KMS-11 (cell line): ENCODE measurements at regions not wholly inside any gene's neighbourhood (a gene's known extent, or its start where the extent isn't known, plus 50 kb on each side); places are given as distances from the start of the nearest gene placed in this dataset.
A peak's percentile ranks its signal among the peaks of the same experiment; 100 is the strongest.

Experiments used
- H2AFZ ChIP-seq: fragments of 200-600 bp; sonication (generic); 2 replicates; pipeline ENCODE4 v1.6.1; 2016; ENCODE audit warnings: antibody characterized with exemption, mixed run types, low read depth
- H3K27ac ChIP-seq: fragments of 200-600 bp; sonication (generic); 2 replicates; pipeline ENCODE4 v1.6.1; 2016; ENCODE audit warnings: mild to moderate bottlenecking, mixed run types
- H3K27me3 ChIP-seq: fragments of 200-600 bp; sonication (generic); 2 replicates; pipeline ENCODE4 v1.6.1; 2017; ENCODE audit warnings: mild to moderate bottlenecking, low read depth, mixed run types, moderate library complexity; ENCODE audit not compliant: insufficient read depth
- H3K36me3 ChIP-seq: fragments of 200-600 bp; sonication (generic); 2 replicates; pipeline ENCODE4 v1.6.1; 2017; ENCODE audit warnings: mild to moderate bottlenecking, mixed run types; ENCODE audit not compliant: insufficient read depth
- H3K4me1 ChIP-seq: fragments of 200-600 bp; sonication (generic); 2 replicates; pipeline ENCODE4 v1.6.1; 2016; ENCODE audit warnings: mild to moderate bottlenecking, low read depth, mixed run types; ENCODE audit not compliant: poor library complexity, severe bottlenecking
- H3K4me2 ChIP-seq: fragments of 200-600 bp; sonication (generic); 2 replicates; pipeline ENCODE4 v1.7.0; 2016; ENCODE audit warnings: mild to moderate bottlenecking, mixed run types
- H3K4me3 ChIP-seq: fragments of 200-600 bp; sonication (generic); IDR thresholded peaks from 2 replicates; pipeline ENCODE4 v1.6.1; 2017; ENCODE audit warnings: low read depth, low read length, mixed read lengths; ENCODE audit not compliant: insufficient read depth
- H3K79me2 ChIP-seq: fragments of 200-600 bp; sonication (generic); 2 replicates; pipeline ENCODE4 v1.6.1; 2016; ENCODE audit warnings: low read depth, mixed run types; ENCODE audit not compliant: insufficient read depth
- H3K9ac ChIP-seq: fragments of 200-600 bp; sonication (generic); 2 replicates; pipeline ENCODE4 v1.6.1; 2016; ENCODE audit warnings: mild to moderate bottlenecking, mixed run types
- H4K20me1 ChIP-seq: fragments of 200-600 bp; sonication (generic); 2 replicates; pipeline ENCODE4 v1.6.1; 2016; ENCODE audit warnings: mild to moderate bottlenecking, mixed run types; ENCODE audit not compliant: insufficient read depth
- CTCF ChIP-seq: fragments of 200-600 bp; sonication (generic); conservative IDR thresholded peaks from 2 replicates; pipeline ENCODE4 v1.6.1; 2017; ENCODE audit warnings: low read depth, mild to moderate bottlenecking, antibody characterized with exemption, low read length, moderate library complexity, mixed read lengths

DNA sequence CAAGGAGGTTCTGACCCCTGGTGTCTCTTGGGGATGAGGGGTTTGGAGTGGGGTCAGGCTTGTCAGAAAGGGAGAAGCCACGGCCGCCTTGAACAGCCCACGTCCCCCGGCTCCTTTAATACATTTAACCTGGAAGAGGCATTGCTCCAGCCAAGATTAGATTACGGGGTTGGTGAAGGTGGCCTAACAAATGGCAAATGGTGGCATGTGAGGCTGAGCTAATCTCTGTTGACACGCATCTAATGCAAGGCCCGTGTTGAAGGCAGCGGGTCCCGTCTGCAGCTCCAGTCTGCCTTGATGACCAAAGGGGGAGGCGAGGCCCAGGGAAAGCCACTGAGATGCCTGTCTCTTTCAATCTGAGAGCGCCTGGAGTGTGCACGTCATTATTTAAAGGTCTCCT is 673.7 kb upstream of the TBX3 start:
- Histone ChIP-seq H3K27ac (no peak overlapping the region), H2AFZ (no peak overlapping the region)
- TF ChIP-seq CTCF: no peak

GRCh38 chr12:115355301-115355700 is 671.3 kb upstream of the TBX3 start:
- Histone ChIP-seq H3K4me3 (no peak overlapping the region), H3K9ac (no peak overlapping the region), H4K20me1 (no peaks in the 10 kb centered on the region), H2AFZ (no peak overlapping the region), H3K4me2 (no peak overlapping the region), H3K79me2 (no peaks in the 10 kb centered on the region), H3K27me3 (no peaks in the 10 kb centered on the region), H3K36me3 (no peaks in the 10 kb centered on the region), H3K4me1 (no peaks in the 10 kb centered on the region), H3K27ac (no peak overlapping the region)
- TF ChIP-seq CTCF: no peak

More for the DNA sequence above, 673.7 kb upstream of the TBX3 start:
- H4K20me1 ChIP-seq: no peaks in the 10 kb centered on the region
- H3K36me3 ChIP-seq: no peaks in the 10 kb centered on the region
- H3K79me2 ChIP-seq: no peaks in the 10 kb centered on the region
- H3K4me2 ChIP-seq: no peak overlapping the region
- H3K4me3 ChIP-seq: no peak overlapping the region
- H3K9ac ChIP-seq: no peak overlapping the region
- no peaks in the 10 kb centered on the region for H3K27me3 ChIP-seq
- H3K4me1 ChIP-seq: no peaks in the 10 kb centered on the region

- no peaks in the 10 kb centered on the region for H3K27me3 ChIP-seq
- no peak overlapping the region for H3K4me3 ChIP-seq
- peak overlapping the region; percentile 25; the same call in 1 of the 2 replicates for H3K4me2 ChIP-seq
- no peak overlapping the region for H3K27ac ChIP-seq
- H3K36me3 ChIP-seq: no peaks in the 10 kb centered on the region
- no peaks in the 10 kb centered on the region for H3K4me1 ChIP-seq
- H2AFZ ChIP-seq: peak overlapping the region; percentile 52
- no peaks in the 10 kb centered on the region for H4K20me1 ChIP-seq
- H3K9ac ChIP-seq: peak overlapping the region; percentile 22; the same call in 1 of the 2 replicates
- H3K79me2 ChIP-seq: no peaks in the 10 kb centered on the region
- no peak for TF ChIP-seq CTCF
Observed at GRCh38 chr12:115354007-115354890, 670.3 kb upstream of the TBX3 start.

- TF ChIP-seq CTCF: no peak
- Histone ChIP-seq H3K27ac (no peak overlapping the region), H2AFZ (no peak overlapping the region), H3K4me3 (no peak overlapping the region), H3K79me2 (no peaks in the 10 kb centered on the region), H3K4me2 (no peak overlapping the region), H4K20me1 (no peaks in the 10 kb centered on the region), H3K27me3 (no peaks in the 10 kb centered on the region), H3K9ac (no peak overlapping the region), H3K36me3 (no peaks in the 10 kb centered on the region), H3K4me1 (no peaks in the 10 kb centered on the region)
Observed at GRCh38 chr12:115353467-115353866, 669.5 kb upstream of the TBX3 start.
